HG03064 (cell line): ENCODE measurements at regions not wholly inside any gene's neighbourhood (a gene's known extent, or its start where the extent isn't known, plus 50 kb on each side); places are given as distances from the start of the nearest gene placed in this dataset.
A peak's percentile ranks its signal among the peaks of the same experiment; 100 is the strongest.

ENCODE experiments used
- ATAC-seq: cut with Tn5 transposase; IDR thresholded peaks from one replicate; pipeline ENCODE4 v1.9.1; 2021; ENCODE audit warnings: low read depth; ENCODE audit not compliant: unreplicated experiment

DNA sequence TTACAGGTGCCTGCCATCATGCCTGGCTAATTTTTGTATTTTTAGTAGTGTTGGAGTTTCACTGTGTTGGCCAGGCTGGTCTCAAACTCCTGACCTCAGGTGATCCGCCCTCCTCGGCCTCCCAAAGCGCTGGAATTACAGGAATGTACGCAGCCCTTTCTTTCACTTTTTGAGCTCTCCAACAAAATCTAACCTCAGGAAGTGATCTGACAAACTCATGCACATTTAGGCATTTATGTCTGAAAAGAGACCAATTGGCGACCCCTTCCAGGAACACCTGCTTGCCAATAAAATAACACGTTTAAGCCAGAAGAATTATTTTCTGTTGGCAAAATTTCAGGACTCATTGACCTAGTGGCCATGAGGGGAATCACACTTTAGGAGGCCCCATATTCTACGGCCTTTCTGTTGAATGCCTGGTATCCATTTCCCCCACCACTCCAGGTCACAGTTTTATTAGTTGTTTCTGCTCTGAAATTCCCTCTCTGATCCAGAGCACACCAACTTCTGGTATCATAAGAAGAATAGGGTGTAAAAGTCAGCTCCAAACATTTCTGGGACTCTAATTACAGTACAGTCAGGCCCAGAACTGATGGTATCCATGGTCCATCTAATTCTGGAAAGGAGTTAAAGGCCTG is 65.8 kb upstream of the FRMD4A start:
- no peak for ATAC-seq

- ATAC-seq = no peak
Observed at GRCh38 chr10:14394179-14394578, 63.5 kb upstream of the FRMD4A start.

DNA sequence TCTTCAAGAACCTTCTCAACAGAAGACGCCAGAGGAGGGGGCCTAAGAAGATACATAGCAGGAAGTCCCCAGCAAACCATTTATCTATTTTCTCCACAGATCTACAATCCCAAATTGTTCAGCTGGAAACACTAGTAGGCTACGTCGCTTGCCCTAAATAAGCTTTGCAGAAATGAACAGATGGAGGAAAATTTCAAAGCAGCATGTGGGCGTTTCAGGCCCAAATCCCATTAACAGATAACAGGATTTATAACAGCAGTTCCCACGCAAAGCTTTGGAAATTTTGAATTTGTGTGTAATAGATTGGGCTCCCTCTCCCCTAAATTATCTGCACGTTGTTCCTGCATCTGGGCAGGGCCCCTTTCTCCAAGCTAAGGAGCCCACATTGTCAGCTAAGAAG is 60.6 kb upstream of the FRMD4A start:
- ATAC-seq = no peak

GRCh38 chr10:14389981-14390590 is 59.4 kb upstream of the FRMD4A start:
- peak; percentile 69 for ATAC-seq

DNA sequence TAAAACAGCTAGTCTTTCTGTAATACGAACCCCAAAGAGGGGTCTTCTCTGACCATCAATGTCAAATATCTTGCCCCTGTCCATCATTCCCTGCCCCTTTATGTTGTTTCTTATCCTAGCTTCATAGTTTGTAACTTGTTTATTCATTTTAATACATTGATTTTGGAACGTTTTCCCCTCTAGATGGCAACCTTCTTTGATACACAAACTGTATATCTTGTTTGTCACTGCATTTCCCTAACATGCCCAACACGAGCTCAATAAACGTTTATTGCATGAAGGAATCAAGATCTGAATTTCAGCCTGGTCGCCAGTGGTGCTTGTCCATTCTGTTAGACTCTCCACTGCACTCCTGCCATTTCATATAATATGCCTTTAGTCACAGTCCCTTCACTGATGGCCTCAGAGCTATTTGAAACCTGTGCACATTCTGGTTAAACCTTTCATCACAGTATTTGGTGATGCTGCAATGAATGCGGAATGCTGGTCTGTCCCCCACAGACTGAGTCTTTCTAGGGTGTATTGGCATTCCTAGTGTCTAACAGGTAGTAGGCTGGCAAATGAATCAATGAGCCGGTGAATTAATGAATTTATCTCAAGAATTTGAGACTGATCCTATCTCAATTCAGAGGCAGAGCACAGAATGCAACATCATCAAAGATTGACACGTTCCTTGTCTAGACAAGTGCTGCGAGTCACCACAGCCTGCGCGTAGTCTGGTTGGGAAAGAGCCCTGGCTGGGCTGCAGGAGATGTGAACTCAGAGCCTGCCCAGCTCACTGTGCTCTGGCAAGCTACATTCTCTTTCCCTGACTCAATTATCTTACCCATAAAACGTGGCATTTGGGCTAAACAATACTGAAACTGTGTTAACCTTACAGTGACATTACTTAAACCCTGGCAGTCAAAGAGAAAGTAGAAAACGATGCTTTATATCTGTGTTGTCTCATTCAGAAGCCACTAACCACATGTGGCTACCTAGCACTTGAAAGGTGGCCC is 55.2 kb upstream of the FRMD4A start:
- ATAC-seq = no peak

DNA sequence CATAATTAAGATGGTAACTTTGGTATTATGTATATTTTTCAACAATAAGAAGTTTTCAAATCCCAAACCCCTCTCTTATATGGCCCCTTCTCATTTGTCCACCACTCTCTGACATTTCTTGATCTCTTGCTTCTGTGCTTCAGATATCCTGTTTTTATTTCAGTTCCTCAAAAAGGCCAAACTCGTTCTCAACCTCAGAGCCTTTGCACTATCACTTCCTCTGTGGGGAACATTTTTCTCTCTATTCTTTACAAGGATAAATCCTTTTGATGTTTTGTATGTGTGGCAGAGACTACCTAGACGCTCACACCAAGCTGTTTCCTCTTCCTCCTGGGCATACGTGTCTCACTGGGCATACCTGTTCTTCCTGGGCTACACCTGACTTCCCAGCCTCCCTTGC is 54.2 kb upstream of the FRMD4A start:
- ATAC-seq = no peak

DNA sequence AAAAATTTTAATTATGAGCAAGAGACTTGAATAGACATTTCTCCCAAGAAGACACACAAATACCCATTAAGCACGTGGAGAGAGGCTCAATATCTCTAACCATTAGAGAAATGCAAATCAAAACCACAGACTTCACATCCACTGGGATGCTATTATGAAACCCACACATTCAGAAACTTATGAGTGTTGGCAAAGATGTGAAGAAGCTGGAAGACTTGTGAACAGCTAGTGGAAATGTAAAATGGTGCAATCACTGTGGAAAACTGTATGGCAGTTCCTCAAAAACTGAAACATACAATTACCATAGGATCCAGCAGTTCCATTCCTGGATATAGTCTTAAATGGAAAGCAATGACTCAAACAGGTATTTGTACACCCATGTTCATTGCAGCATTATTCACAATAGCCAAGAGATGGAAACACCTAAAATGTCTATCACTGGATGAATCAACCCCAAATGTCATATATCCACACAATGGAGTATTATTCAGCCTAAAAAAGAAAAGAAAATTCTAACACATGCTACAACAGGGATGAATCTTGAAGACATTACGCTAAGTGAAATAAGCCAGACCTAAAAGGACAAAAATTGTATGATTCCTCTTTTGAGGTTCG is 53.5 kb upstream of the FRMD4A start:
- ATAC-seq = no peak

DNA sequence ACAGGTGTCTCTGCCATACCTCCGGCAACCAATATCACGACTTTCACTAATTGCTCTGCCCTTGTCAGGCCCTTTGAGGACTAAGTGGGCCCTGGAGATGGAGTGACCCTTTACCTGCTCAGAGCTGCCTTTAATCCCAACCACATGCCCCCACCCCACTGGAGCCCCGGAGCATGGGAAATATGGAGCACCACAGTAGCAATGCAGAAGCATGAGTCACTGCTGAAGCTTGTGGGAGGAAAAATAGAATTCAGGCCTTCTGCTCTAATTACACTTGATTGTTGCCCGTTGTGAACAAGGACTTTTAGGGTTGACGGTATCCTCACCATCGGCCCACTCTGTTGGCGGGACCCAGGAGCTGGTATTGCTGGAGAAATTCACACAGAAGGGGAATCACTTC is 52.5 kb upstream of the FRMD4A start:
- no peak for ATAC-seq

GRCh38 chr10:14382531-14382930 is 51.8 kb upstream of the FRMD4A start:
- ATAC-seq = no peak

GRCh38 chr10:14382022-14382421 is 51.3 kb upstream of the FRMD4A start:
- no peak for ATAC-seq

DNA sequence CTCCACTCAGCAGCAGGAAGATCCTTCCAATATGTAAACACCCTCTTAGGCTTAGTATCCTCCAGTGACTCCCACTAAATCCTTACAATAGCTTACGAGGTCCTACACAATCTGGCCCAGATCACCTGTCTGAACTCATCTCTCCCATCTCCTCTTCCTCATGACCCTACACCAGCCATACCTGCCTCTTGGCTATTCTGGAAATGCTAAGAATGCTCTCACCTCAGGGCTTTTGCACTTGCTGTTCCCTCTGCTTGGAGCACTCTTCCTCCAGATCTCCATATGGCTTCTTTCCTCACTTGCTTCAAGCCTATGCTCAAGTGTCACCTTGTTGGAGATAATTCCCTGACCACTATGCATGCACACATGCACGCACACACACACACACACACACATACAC is 50.8 kb upstream of the FRMD4A start:
- no peak for ATAC-seq

GRCh38 chr10:14380746-14381145 is 50.0 kb upstream of the FRMD4A start:
- no peak for ATAC-seq
